ENCODE measurements at regions not wholly inside any gene's neighbourhood (a gene's known extent, or its start where the extent isn't known, plus 50 kb on each side); places are given as distances from the start of the nearest gene placed in this dataset.
"Not testable (repeated sequence)": the region's sequence is repeated elsewhere in the genome, so short reads cannot be mapped to it uniquely, and the experiment has no call there.

GRCh38 chr2:89026296-89026695 lies 334.8 kb downstream of the RPIA start:
- DNase-seq = not testable (repeated sequence)

GRCh38 chr2:89027115-89027514 lies 335.6 kb downstream of the RPIA start:
- not testable (repeated sequence) for DNase-seq

- DNase-seq = not testable (repeated sequence)
Measured at GRCh38 chr2:89027536-89027935, 336.1 kb downstream of the RPIA start.

DNA sequence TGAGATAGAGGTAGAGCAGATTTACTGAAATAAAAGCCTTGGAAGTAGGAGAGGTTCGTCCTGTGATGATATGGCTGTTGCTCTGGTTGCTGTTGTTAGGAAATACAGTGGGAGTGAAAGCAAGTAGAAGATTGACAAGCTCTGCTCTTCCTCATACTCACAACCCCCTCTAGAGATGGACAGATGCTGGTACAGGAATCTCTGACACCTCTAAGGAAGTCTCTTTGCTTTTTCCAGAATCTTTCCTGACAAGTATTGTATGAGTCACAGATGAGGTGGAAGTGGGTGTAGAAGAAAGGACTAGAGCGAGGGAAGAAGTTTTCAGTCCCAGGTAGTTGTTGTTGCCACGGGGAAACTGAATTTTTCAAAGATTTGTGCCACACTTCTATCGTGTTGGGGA lies 337.8 kb downstream of the RPIA start:
- not testable (repeated sequence) for DNase-seq

- peak; percentile 9 for DNase-seq
Measured at GRCh38 chr2:89048138-89049066, 356.9 kb downstream of the RPIA start.

- DNase-seq = not testable (repeated sequence)
Measured at GRCh38 chr2:89058616-89059015, 367.1 kb downstream of the RPIA start.

GRCh38 chr2:89061174-89061573 lies 369.7 kb downstream of the RPIA start:
- not testable (repeated sequence) for DNase-seq

GRCh38 chr2:89076771-89077170 lies 385.3 kb downstream of the RPIA start:
- not testable (repeated sequence) for DNase-seq

GRCh38 chr2:89092911-89093310 lies 401.4 kb downstream of the RPIA start:
- not testable (repeated sequence) for DNase-seq

GRCh38 chr2:89095060-89095459 lies 403.6 kb downstream of the RPIA start:
- DNase-seq = not testable (repeated sequence)

DNA sequence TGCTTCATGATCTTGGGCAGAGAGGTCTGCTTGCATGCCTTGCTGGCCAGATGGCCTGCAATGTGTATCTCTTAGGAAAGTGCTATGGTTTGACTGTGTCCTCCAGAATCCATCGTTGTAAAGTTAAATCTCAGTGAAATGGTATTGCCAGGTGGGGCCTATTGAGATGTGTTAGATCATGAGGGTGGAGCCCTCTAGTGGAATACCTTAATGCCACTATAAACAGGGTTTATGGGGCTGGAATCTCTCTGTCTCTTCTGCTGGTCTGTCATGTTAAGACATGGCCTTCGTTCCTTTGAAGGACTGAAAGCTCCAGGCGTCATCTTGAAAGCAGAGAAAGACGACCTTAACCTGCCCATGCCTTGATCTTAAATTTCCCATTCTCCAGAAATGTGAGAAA lies 411.1 kb downstream of the RPIA start:
- DNase-seq = not testable (repeated sequence)

GRCh38 chr2:89106369-89107019 lies 415.0 kb downstream of the RPIA start:
- not testable (repeated sequence) for DNase-seq

GRCh38 chr2:89112434-89112833 lies 421.0 kb downstream of the RPIA start:
- not testable (repeated sequence) for DNase-seq

GRCh38 chr2:89113286-89113685 lies 421.8 kb downstream of the RPIA start:
- DNase-seq = not testable (repeated sequence)

GRCh38 chr2:89129440-89129839 lies 438.0 kb downstream of the RPIA start:
- DNase-seq = not testable (repeated sequence)

- not testable (repeated sequence) for DNase-seq
Measured at GRCh38 chr2:89130665-89131308, 439.3 kb downstream of the RPIA start.

GRCh38 chr2:89142959-89143358 lies 451.5 kb downstream of the RPIA start:
- not testable (repeated sequence) for DNase-seq

- not testable (repeated sequence) for DNase-seq
Measured at GRCh38 chr2:89145342-89145741, 453.9 kb downstream of the RPIA start.

DNA sequence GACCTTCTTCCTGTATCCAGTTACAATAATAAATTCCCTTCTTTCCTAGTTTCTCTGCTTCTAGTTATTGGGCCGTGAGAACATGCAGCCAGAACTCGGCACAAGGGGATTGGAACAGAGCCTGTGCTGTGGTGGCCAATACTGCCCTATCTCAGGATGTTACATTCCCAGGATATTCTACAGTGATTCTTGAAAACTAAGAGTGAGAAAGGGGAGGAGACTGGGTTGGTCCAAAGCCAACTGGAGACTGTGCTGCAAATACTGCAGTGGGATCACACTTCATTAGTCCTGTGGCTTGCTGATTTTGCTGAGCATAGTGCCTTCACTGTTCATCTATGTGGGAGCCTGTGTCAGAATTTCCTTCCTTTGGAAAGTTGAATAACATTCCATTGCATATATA lies 456.8 kb downstream of the RPIA start:
- not testable (repeated sequence) for DNase-seq

- DNase-seq = not testable (repeated sequence)
Measured at GRCh38 chr2:89151699-89152098, 460.2 kb downstream of the RPIA start.

- not testable (repeated sequence) for DNase-seq
Measured at GRCh38 chr2:89152501-89152900, 461.0 kb downstream of the RPIA start.

DNA sequence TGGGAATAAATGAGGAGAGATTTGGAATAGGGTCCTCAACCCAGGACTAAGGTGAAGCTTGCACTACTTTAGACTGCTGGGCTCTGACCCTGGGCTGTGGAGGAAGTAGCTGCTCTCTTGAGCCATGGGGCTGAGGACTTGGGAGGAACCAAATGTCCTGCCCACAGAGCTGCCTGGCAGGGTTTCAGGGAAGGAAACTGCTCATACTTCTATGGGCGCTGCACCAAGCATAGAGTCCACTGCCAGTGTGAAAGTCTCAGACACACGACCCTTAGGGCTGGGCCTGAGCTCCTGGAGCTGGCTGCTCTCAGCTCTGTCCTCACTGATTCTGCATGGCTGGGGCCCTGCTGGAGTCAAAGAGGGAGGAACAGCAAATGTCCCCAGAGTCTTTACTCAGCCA lies 461.7 kb downstream of the RPIA start:
- not testable (repeated sequence) for DNase-seq

- DNase-seq = not testable (repeated sequence)
Measured at GRCh38 chr2:89154247-89154682, 462.8 kb downstream of the RPIA start.

Data from SHP77 treated with DMSO at 0.1 percent for 48 hours (cell line).